ENCODE measurements at regions not wholly inside any gene's neighbourhood (a gene's known extent, or its start where the extent isn't known, plus 50 kb on each side); places are given as distances from the start of the nearest gene placed in this dataset.

DNA sequence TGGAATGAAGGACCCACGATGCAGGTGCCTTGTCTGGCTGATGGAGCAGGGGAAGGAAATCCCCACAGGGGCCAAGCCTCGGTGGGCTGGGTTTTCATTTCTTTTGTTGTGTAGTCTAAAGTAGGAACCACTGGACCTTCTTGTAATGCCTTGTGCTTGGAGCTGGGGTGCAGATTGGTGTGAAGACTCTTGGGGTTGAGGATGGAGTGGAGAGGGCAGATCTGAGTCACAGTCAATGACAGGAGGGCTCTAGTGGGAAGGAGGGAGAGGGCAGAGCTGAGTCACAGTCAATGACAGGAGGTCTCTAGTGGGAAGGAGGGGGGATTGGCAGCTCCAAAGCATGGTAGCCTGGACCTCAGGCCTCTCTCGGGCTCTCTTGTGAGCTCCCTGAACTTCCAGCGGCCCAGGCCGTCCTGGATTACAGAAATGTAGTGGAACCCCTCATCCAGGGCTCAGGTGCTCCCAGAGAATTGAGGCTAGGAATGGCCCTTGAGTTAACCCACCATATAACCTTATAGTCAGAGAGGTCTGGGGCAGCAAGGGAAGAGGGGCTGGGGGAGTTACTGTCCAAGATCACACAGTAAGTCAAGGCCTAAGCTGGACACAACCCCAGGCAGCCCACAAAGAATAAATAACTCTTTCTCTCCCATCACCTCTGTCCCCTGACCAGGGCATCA lies 313.8 kb downstream of the MATN1 start:
- no peak overlapping the region for H3K4me3 ChIP-seq
- DNase-seq = peak in 1 of 2 donors; percentile 13
- intact Hi-C loops (cut with DNase I; ENCODE audit: low total_unique reads) = no loop called here
- no peaks in the 10 kb centered on the region for H3K36me3 ChIP-seq
- no peaks in the 10 kb centered on the region for H3K9me3 ChIP-seq
- no peaks in the 10 kb centered on the region for H3K4me1 ChIP-seq
- TF ChIP-seq, protein P1, sequence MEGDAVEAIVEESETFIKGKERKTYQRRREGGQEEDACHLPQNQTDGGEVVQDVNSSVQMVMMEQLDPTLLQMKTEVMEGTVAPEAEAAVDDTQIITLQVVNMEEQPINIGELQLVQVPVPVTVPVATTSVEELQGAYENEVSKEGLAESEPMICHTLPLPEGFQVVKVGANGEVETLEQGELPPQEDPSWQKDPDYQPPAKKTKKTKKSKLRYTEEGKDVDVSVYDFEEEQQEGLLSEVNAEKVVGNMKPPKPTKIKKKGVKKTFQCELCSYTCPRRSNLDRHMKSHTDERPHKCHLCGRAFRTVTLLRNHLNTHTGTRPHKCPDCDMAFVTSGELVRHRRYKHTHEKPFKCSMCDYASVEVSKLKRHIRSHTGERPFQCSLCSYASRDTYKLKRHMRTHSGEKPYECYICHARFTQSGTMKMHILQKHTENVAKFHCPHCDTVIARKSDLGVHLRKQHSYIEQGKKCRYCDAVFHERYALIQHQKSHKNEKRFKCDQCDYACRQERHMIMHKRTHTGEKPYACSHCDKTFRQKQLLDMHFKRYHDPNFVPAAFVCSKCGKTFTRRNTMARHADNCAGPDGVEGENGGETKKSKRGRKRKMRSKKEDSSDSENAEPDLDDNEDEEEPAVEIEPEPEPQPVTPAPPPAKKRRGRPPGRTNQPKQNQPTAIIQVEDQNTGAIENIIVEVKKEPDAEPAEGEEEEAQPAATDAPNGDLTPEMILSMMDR (IDR thresholded peaks at IDR 0.05) = no peak
- peaks cover 0 to 43% of the 10 kb centered on the region in 2 donors for H3K27me3 ChIP-seq
- H3K27ac ChIP-seq = no peak overlapping the region

DNA sequence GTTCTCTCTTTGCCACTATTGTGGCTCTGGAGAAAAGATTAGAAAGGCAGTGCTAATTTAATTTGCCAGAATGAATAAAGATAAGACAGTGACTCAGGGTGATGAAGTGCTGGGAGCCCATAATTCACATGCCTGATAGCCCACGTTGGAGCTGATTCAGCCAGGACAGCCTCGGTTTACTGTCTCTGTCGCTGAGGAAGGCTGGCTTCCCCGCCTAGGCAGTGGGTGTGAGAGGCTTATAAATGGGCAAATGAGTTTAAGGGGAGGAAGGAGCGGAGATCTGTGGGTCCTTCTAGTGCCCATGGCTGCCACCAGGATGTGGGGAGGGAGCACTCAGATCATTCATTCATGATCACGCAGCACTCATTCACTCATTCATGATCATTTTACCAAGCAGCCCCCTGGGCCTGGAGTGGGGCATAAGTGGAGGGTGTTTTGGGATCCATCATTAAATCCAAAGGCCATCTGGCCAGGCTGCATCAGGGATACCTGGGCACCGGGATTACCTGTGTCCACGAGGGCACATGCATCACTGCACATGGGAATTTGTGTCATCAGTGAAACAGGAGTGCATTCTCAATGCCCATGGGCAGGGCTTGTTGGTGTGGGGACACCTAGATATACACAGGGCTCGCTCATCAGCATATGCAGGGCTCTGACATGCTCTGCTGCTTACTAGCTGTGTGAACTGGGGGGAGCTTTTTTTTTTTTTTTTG lies 315.4 kb downstream of the MATN1 start:
- H3K27me3 ChIP-seq = peaks cover 0 to 43% of the 10 kb centered on the region in 2 donors
- no peak overlapping the region for H3K4me3 ChIP-seq
- H3K27ac ChIP-seq = no peak overlapping the region
- peak in 1 of 2 donors; percentile 48 for DNase-seq
- intact Hi-C loops (cut with DNase I; ENCODE audit: low total_unique reads) = no loop called here
- H3K36me3 ChIP-seq = no peaks in the 10 kb centered on the region
- no peaks in the 10 kb centered on the region for H3K9me3 ChIP-seq
- no peaks in the 10 kb centered on the region for H3K4me1 ChIP-seq
- TF ChIP-seq, protein P1 (IDR thresholded peaks at IDR 0.05) = no peak

DNA sequence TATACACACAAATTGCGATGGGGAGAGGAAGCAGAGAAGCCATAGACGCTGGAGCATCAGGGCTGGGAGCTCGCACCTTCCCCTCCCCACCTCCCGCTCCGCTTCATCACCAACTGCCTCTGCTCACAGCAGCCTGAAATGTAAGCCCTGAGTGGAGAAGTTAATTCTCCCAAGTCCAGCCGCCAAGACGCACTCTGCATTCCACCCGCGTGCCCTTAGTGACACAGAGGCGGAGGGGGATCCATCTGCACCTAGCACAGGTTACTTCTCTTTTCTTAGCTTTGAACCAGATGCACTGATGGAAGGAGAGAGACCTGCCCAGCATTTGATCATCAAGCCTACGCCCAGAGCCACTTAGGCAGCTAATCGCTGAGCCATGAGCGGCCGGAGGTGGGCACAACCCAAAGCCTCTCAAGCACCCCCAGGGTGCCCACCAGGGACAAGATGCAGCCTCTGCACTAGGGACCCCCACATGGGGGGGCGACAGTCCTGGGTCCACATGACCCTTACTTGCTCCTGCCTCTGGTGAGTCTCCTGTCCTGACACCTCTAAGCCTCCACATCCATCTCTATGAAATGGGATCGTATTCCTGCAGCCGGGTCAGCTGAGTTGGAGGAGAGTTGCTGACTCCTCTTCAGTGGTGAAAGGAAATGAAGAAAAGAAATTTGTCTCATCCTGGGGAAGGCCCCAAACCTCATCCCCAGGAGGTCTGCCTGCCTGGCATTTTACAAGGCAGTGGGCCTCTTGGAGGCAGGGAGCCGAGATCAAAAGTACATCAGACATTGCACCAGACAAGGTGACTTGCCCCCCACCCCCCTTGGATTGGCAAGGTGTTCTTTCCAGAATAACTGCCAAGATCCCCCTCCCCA lies 316.2 kb downstream of the MATN1 start:
- Histone ChIP-seq H3K27ac (no peak overlapping the region), H3K36me3 (no peaks in the 10 kb centered on the region), H3K27me3 (peaks cover 0 to 35% of the 10 kb centered on the region in 2 donors), H3K9me3 (no peaks in the 10 kb centered on the region), H3K4me3 (no peak overlapping the region), H3K4me1 (no peaks in the 10 kb centered on the region)
- TF ChIP-seq, protein P1 (IDR thresholded peaks at IDR 0.05) = no peak
- DNase-seq = peak in 1 of 2 donors; percentile 50
- intact Hi-C loops (cut with DNase I; ENCODE audit: low total_unique reads) = no loop called here

DNA sequence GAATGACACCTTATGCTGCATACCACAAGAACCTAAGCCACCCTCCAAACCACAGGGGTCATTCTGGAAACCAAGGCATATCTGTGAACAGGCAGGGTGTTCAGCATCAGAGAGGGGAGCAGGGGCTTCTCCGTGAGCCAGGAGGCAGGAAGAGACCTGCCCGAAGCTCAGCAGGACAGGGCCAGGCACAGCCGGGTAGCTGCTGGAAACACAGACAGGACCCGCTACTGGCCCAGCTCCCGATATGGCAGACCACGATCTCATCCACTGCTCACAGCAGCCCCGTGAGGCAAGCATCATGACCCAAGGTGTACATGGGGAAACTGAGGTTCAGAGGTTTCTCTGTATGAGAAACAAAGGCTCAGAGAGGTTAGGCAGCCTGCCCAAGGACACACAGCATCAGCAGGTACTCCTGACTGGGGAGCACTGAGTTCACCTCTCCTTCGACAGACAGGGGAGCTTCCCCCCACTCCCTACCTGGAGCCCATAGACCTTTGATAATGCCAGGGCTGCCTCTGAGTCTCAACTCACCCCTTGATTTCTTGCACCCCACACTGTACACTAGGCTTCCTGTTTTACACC lies 317.7 kb downstream of the MATN1 start:
- H3K4me1 ChIP-seq = no peaks in the 10 kb centered on the region
- DNase-seq = peak in 1 of 2 donors; percentile 19
- H3K4me3 ChIP-seq = no peak overlapping the region
- H3K9me3 ChIP-seq = no peaks in the 10 kb centered on the region
- H3K27ac ChIP-seq = no peak overlapping the region
- peaks cover 0 to 26% of the 10 kb centered on the region in 2 donors for H3K27me3 ChIP-seq
- intact Hi-C loops (cut with DNase I; ENCODE audit: low total_unique reads) = no loop called here
- TF ChIP-seq, protein P1 (IDR thresholded peaks at IDR 0.05) = no peak
- no peaks in the 10 kb centered on the region for H3K36me3 ChIP-seq

DNA sequence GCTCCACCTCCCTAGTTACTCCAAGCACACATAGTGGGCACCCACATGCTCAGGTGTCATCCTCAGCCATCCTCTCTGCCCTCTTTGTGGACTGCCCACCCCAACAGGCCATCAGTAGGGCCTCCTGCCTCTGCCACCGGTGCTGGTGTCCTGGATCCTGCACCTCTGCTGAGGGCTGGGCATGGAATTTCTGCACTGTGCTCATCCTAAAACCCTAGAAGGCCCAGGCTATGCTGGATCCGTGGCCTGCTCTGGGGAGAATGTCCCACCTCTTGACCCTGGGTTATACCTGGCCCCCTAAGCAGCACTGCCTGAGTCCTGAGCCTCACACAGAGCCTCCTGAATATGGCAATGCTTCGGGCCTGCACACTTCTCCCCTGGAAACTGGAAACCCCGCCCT lies 318.3 kb downstream of the MATN1 start:
- no peaks in the 10 kb centered on the region for H3K9me3 ChIP-seq
- no peaks in the 10 kb centered on the region for H3K36me3 ChIP-seq
- no peak overlapping the region for H3K27ac ChIP-seq
- DNase-seq = peak in 1 of 2 donors; percentile 32
- no peaks in the 10 kb centered on the region for H3K4me1 ChIP-seq
- H3K4me3 ChIP-seq = no peak overlapping the region
- TF ChIP-seq, protein P1 (IDR thresholded peaks at IDR 0.05) = no peak
- peaks cover 0 to 20% of the 10 kb centered on the region in 2 donors for H3K27me3 ChIP-seq
- intact Hi-C loops (cut with DNase I; ENCODE audit: low total_unique reads) = no loop called here

Measured in tibial artery (tissue), 4 donors.